GM19463 (cell line): ENCODE measurements at regions not wholly inside any gene's neighbourhood (a gene's known extent, or its start where the extent isn't known, plus 50 kb on each side); places are given as distances from the start of the nearest gene placed in this dataset.

ENCODE experiments used
- ATAC-seq: cut with Tn5 transposase; IDR thresholded peaks from one replicate; pipeline ENCODE4 v1.9.1; 2021; ENCODE audit warnings: mild to moderate bottlenecking, moderate library complexity; ENCODE audit not compliant: unreplicated experiment

- no peak for ATAC-seq
Observed at GRCh38 chr19:28859811-28860210, 353.1 kb downstream of the UQCRFS1 start.

- no peak for ATAC-seq
Observed at GRCh38 chr19:28858933-28859332, 354.0 kb downstream of the UQCRFS1 start.

- ATAC-seq, result no peak
Observed at GRCh38 chr19:28857967-28858366, 355.0 kb downstream of the UQCRFS1 start.

GRCh38 chr19:28855216-28855615, 357.7 kb downstream of the UQCRFS1 start:
- no peak for ATAC-seq

GRCh38 chr19:28847468-28847867, 365.5 kb downstream of the UQCRFS1 start:
- ATAC-seq, result no peak

GRCh38 chr19:28846094-28846812, 366.7 kb downstream of the UQCRFS1 start:
- ATAC-seq, result no peak

GRCh38 chr19:28843761-28844492, 369.0 kb downstream of the UQCRFS1 start:
- no peak for ATAC-seq

GRCh38 chr19:28841531-28841930, 371.4 kb downstream of the UQCRFS1 start:
- ATAC-seq, result no peak

GRCh38 chr19:28840891-28841290, 372.1 kb downstream of the UQCRFS1 start:
- no peak for ATAC-seq

GRCh38 chr19:28839455-28839854, 373.5 kb downstream of the UQCRFS1 start:
- ATAC-seq, result no peak

- no peak for ATAC-seq
Observed at GRCh38 chr19:28838909-28839308, 374.0 kb downstream of the UQCRFS1 start.

- no peak for ATAC-seq
Observed at GRCh38 chr19:28836421-28836820, 376.5 kb downstream of the UQCRFS1 start.

- no peak for ATAC-seq
Observed at GRCh38 chr19:28834996-28835395, 378.0 kb downstream of the UQCRFS1 start.

GRCh38 chr19:28831462-28831861, 381.5 kb downstream of the UQCRFS1 start:
- ATAC-seq, result no peak

- ATAC-seq, result no peak
Observed at GRCh38 chr19:28829762-28830161, 383.2 kb downstream of the UQCRFS1 start.

GRCh38 chr19:28829359-28829758, 383.6 kb downstream of the UQCRFS1 start:
- ATAC-seq, result no peak

- no peak for ATAC-seq
Observed at GRCh38 chr19:28828276-28828870, 384.6 kb downstream of the UQCRFS1 start.

- no peak for ATAC-seq
Observed at GRCh38 chr19:28827382-28827781, 385.6 kb downstream of the UQCRFS1 start.

GRCh38 chr19:28823338-28823961, 389.5 kb downstream of the UQCRFS1 start:
- no peak for ATAC-seq

GRCh38 chr19:28820289-28820688, 392.7 kb downstream of the UQCRFS1 start:
- no peak for ATAC-seq

- no peak for ATAC-seq
Observed at GRCh38 chr19:28815257-28815656, 397.7 kb downstream of the UQCRFS1 start.

- ATAC-seq, result no peak
Observed at GRCh38 chr19:28794301-28794700, 418.6 kb downstream of the UQCRFS1 start.
